ENCODE measurements at regions not wholly inside any gene's neighbourhood (a gene's known extent, or its start where the extent isn't known, plus 50 kb on each side); places are given as distances from the start of the nearest gene placed in this dataset.

- Histone ChIP-seq H3K9me3 (no peaks in the 10 kb centered on the region), H3K36me3 (no peaks in the 10 kb centered on the region), H3K27ac (no peak overlapping the region), H3K4me1 (no peaks in the 10 kb centered on the region), H3K27me3 (replicated peaks in 1 of 7) (no peaks in the 10 kb centered on the region), H3K4me3 (no peak overlapping the region)
- intact Hi-C loops (cut with DNase I; ENCODE audit: low total_unique reads): no loop called here
- no peak for TF ChIP-seq POLR2AphosphoS5 (IDR thresholded peaks at IDR 0.05)
- no peak for TF ChIP-seq POLR2A (IDR thresholded peaks at IDR 0.05)
- TF ChIP-seq, protein P1, sequence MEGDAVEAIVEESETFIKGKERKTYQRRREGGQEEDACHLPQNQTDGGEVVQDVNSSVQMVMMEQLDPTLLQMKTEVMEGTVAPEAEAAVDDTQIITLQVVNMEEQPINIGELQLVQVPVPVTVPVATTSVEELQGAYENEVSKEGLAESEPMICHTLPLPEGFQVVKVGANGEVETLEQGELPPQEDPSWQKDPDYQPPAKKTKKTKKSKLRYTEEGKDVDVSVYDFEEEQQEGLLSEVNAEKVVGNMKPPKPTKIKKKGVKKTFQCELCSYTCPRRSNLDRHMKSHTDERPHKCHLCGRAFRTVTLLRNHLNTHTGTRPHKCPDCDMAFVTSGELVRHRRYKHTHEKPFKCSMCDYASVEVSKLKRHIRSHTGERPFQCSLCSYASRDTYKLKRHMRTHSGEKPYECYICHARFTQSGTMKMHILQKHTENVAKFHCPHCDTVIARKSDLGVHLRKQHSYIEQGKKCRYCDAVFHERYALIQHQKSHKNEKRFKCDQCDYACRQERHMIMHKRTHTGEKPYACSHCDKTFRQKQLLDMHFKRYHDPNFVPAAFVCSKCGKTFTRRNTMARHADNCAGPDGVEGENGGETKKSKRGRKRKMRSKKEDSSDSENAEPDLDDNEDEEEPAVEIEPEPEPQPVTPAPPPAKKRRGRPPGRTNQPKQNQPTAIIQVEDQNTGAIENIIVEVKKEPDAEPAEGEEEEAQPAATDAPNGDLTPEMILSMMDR (IDR thresholded peaks at IDR 0.05 in 8 of 11, conservative IDR thresholded peaks at IDR 0.05 in 3 of 11): no peak
- 79 to 88% (median 84%) methylated on average over 1 of the region's 1 CpG for WGBS, 5 donors
- DNase-seq: no peak
These were observed 68.1 kb upstream of the KLF12 start for GRCh38 chr13:74202129-74202813.

DNA sequence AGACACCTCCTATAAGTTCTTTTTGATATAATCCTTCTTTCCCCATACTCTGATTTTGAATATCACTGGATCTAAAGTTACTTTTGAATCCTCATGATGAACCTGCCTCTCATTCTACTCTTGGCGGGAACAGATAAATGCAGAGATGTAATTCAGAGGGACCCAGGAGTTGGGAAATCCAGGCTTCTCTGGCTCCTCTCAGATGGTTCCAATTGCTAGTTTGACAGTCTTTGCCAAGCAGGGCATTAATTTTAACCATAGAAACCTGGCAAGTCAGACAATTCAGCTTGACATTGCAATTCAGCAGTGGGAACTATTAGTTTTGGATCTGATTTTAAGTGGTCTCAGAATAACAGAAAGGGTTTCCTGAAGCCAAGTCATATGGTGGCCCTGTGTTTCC lies 67.3 kb upstream of the KLF12 start:
- 91 to 100% (median 93%) methylated on average over 1 of the region's 1 CpG for WGBS, 5 donors
- no peaks in the 10 kb centered on the region for H3K4me1 ChIP-seq
- H3K27me3 ChIP-seq (replicated peaks in 1 of 7): no peaks in the 10 kb centered on the region
- H3K36me3 ChIP-seq: no peaks in the 10 kb centered on the region
- no peak overlapping the region for H3K27ac ChIP-seq
- no peak for DNase-seq
- intact Hi-C loops (cut with DNase I; ENCODE audit: low total_unique reads): no loop called here
- no peaks in the 10 kb centered on the region for H3K9me3 ChIP-seq
- no peak overlapping the region for H3K4me3 ChIP-seq
- TF ChIP-seq POLR2AphosphoS5 (IDR thresholded peaks at IDR 0.05) (no peak), POLR2A (IDR thresholded peaks at IDR 0.05) (no peak)
- TF ChIP-seq, protein P1 (IDR thresholded peaks at IDR 0.05 in 8 of 11, conservative IDR thresholded peaks at IDR 0.05 in 3 of 11): no peak

DNA sequence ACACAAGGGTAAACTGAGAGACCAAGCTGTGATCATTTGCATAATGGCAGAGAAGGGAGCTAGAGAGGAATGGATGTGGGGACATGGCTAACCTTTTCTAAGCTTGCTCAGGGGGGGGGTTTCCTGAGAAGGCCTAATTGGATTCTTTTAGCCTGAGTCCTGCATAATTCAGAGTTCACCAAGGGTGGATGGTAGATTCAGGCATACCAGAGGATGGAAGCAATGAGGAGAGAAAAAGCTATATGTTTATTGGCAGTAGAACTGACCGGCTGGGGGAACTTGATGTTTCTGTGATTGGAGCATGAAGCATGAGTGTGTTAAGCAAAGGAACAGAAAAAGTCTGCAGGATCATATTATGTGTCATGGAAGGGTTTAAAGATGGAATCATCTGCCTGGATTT lies 65.9 kb upstream of the KLF12 start:
- Histone ChIP-seq H3K27ac (no peak overlapping the region), H3K4me3 (no peak overlapping the region), H3K27me3 (replicated peaks in 1 of 7) (no peaks in the 10 kb centered on the region), H3K9me3 (no peaks in the 10 kb centered on the region), H3K4me1 (no peaks in the 10 kb centered on the region), H3K36me3 (no peaks in the 10 kb centered on the region)
- intact Hi-C loops (cut with DNase I; ENCODE audit: low total_unique reads): no loop called here
- WGBS, 5 donors: 86 to 100% (median 92%) methylated on average over 1 of the region's 1 CpG
- no peak for TF ChIP-seq POLR2AphosphoS5 (IDR thresholded peaks at IDR 0.05)
- no peak for TF ChIP-seq POLR2A (IDR thresholded peaks at IDR 0.05)
- TF ChIP-seq, protein P1 (IDR thresholded peaks at IDR 0.05 in 8 of 11, conservative IDR thresholded peaks at IDR 0.05 in 3 of 11): no peak
- DNase-seq: no peak

- DNase-seq: no peak
- H3K36me3 ChIP-seq: no peaks in the 10 kb centered on the region
- intact Hi-C loops (cut with DNase I; ENCODE audit: low total_unique reads): no loop called here
- no peak for TF ChIP-seq POLR2AphosphoS5 (IDR thresholded peaks at IDR 0.05)
- TF ChIP-seq POLR2A (IDR thresholded peaks at IDR 0.05): no peak
- TF ChIP-seq, protein P1 (IDR thresholded peaks at IDR 0.05 in 8 of 11, conservative IDR thresholded peaks at IDR 0.05 in 3 of 11): no peak
- H3K9me3 ChIP-seq: no peaks in the 10 kb centered on the region
- no peaks in the 10 kb centered on the region for H3K27me3 ChIP-seq (replicated peaks in 1 of 7)
- H3K27ac ChIP-seq: no peak overlapping the region
- WGBS, 5 donors: 84 to 93% (median 90%) methylated on average over 4 of the region's 4 CpGs
- no peaks in the 10 kb centered on the region for H3K4me1 ChIP-seq
- no peak overlapping the region for H3K4me3 ChIP-seq
These were observed 63.6 kb upstream of the KLF12 start for GRCh38 chr13:74197677-74198429.

Data from spleen (tissue), 11 donors.